ENCODE measurements at regions not wholly inside any gene's neighbourhood (a gene's known extent, or its start where the extent isn't known, plus 50 kb on each side); places are given as distances from the start of the nearest gene placed in this dataset.
"Not testable (repeated sequence)": the region's sequence is repeated elsewhere in the genome, so short reads cannot be mapped to it uniquely, and the experiment has no call there.

GRCh38 chr5:77909237-77909636, 133.1 kb upstream of the TBCA start:
- no peak for DNase-seq (ENCODE audit: low spot score)

- DNase-seq (ENCODE audit: low spot score) = no peak
These were observed 132.6 kb upstream of the TBCA start for GRCh38 chr5:77908787-77909186.

GRCh38 chr5:77907786-77908185, 131.6 kb upstream of the TBCA start:
- DNase-seq (ENCODE audit: low spot score) = no peak

- DNase-seq (ENCODE audit: low spot score) = no peak
These were observed 130.7 kb upstream of the TBCA start for GRCh38 chr5:77906806-77907205.

GRCh38 chr5:77904362-77904761, 128.2 kb upstream of the TBCA start:
- DNase-seq (ENCODE audit: low spot score) = no peak

GRCh38 chr5:77900691-77901090, 124.6 kb upstream of the TBCA start:
- no peak for DNase-seq (ENCODE audit: low spot score)

GRCh38 chr5:77898385-77898784, 122.2 kb upstream of the TBCA start:
- no peak for DNase-seq (ENCODE audit: low spot score)

- no peak for DNase-seq (ENCODE audit: low spot score)
These were observed 120.2 kb upstream of the TBCA start for GRCh38 chr5:77896338-77896737.

GRCh38 chr5:77894103-77894502, 118.0 kb upstream of the TBCA start:
- not testable (repeated sequence) for DNase-seq (ENCODE audit: low spot score)

GRCh38 chr5:77893225-77893860, 117.2 kb upstream of the TBCA start:
- DNase-seq (ENCODE audit: low spot score) = no peak

- DNase-seq (ENCODE audit: low spot score) = no peak
These were observed 116.2 kb upstream of the TBCA start for GRCh38 chr5:77892061-77893010.

GRCh38 chr5:77885519-77885918, 109.4 kb upstream of the TBCA start:
- no peak for DNase-seq (ENCODE audit: low spot score)

- no peak for DNase-seq (ENCODE audit: low spot score)
These were observed 106.6 kb upstream of the TBCA start for GRCh38 chr5:77882670-77883257.

GRCh38 chr5:77881528-77881927, 105.4 kb upstream of the TBCA start:
- DNase-seq (ENCODE audit: low spot score) = no peak

GRCh38 chr5:77877516-77878355, 101.6 kb upstream of the TBCA start:
- DNase-seq (ENCODE audit: low spot score) = no peak

- no peak for DNase-seq (ENCODE audit: low spot score)
These were observed 100.8 kb upstream of the TBCA start for GRCh38 chr5:77876862-77877502.

GRCh38 chr5:77876316-77876715, 100.2 kb upstream of the TBCA start:
- DNase-seq (ENCODE audit: low spot score) = no peak

- no peak for DNase-seq (ENCODE audit: low spot score)
These were observed 98.6 kb upstream of the TBCA start for GRCh38 chr5:77874691-77875090.

GRCh38 chr5:77873239-77873638, 97.1 kb upstream of the TBCA start:
- DNase-seq (ENCODE audit: low spot score) = no peak

GRCh38 chr5:77871946-77872345, 95.8 kb upstream of the TBCA start:
- no peak for DNase-seq (ENCODE audit: low spot score)

- DNase-seq (ENCODE audit: low spot score) = no peak
These were observed 94.9 kb upstream of the TBCA start for GRCh38 chr5:77871016-77871415.

Data from CD4-positive, alpha-beta T cell treated with Interleukin-2 at 100 ng/mL for 4 hours (primary cell).